HG02973 (cell line): ENCODE measurements at regions not wholly inside any gene's neighbourhood (a gene's known extent, or its start where the extent isn't known, plus 50 kb on each side); places are given as distances from the start of the nearest gene placed in this dataset.

ENCODE experiments used
- ATAC-seq: cut with Tn5 transposase; IDR thresholded peaks from one replicate; pipeline ENCODE4 v1.9.1; 2021; ENCODE audit warnings: moderate library complexity; ENCODE audit not compliant: unreplicated experiment

GRCh38 chr10:83647526-83647925 lies 491.8 kb upstream of the GHITM start:
- ATAC-seq = no peak

- no peak for ATAC-seq
These were observed 491.1 kb upstream of the GHITM start for GRCh38 chr10:83648201-83648600.

GRCh38 chr10:83649471-83649870 lies 489.8 kb upstream of the GHITM start:
- ATAC-seq = no peak

GRCh38 chr10:83654689-83655088 lies 484.6 kb upstream of the GHITM start:
- ATAC-seq = no peak

GRCh38 chr10:83656924-83657323 lies 482.4 kb upstream of the GHITM start:
- ATAC-seq = no peak

- ATAC-seq = no peak
These were observed 481.8 kb upstream of the GHITM start for GRCh38 chr10:83657487-83657886.

- ATAC-seq = no peak
These were observed 475.4 kb upstream of the GHITM start for GRCh38 chr10:83663918-83664317.

- no peak for ATAC-seq
These were observed 472.5 kb upstream of the GHITM start for GRCh38 chr10:83666762-83667161.

- no peak for ATAC-seq
These were observed 471.7 kb upstream of the GHITM start for GRCh38 chr10:83667594-83667993.

- ATAC-seq = no peak
These were observed 466.0 kb upstream of the GHITM start for GRCh38 chr10:83673316-83673715.

GRCh38 chr10:83677795-83678194 lies 461.5 kb upstream of the GHITM start:
- ATAC-seq = no peak

- no peak for ATAC-seq
These were observed 460.5 kb upstream of the GHITM start for GRCh38 chr10:83678850-83679249.

GRCh38 chr10:83680470-83680891 lies 458.8 kb upstream of the GHITM start:
- ATAC-seq = peak; percentile 98

- no peak for ATAC-seq
These were observed 456.9 kb upstream of the GHITM start for GRCh38 chr10:83682414-83682813.

GRCh38 chr10:83685458-83685857 lies 453.9 kb upstream of the GHITM start:
- no peak for ATAC-seq

GRCh38 chr10:83691791-83692596 lies 447.3 kb upstream of the GHITM start:
- no peak for ATAC-seq

- ATAC-seq = no peak
These were observed 440.4 kb upstream of the GHITM start for GRCh38 chr10:83698899-83699298.

- no peak for ATAC-seq
These were observed 437.5 kb upstream of the GHITM start for GRCh38 chr10:83701799-83702198.

- no peak for ATAC-seq
These were observed 436.6 kb upstream of the GHITM start for GRCh38 chr10:83702731-83703130.

GRCh38 chr10:83706120-83706519 lies 433.2 kb upstream of the GHITM start:
- no peak for ATAC-seq

- ATAC-seq = no peak
These were observed 432.2 kb upstream of the GHITM start for GRCh38 chr10:83706952-83707582.

GRCh38 chr10:83713423-83713822 lies 425.9 kb upstream of the GHITM start:
- ATAC-seq = no peak

GRCh38 chr10:83723080-83723479 lies 416.2 kb upstream of the GHITM start:
- ATAC-seq = no peak
